ENCODE measurements at regions not wholly inside any gene's neighbourhood (a gene's known extent, or its start where the extent isn't known, plus 50 kb on each side); places are given as distances from the start of the nearest gene placed in this dataset.

- Mint-ChIP-seq H3K4me1 (no peaks in the 10 kb centered on the region), H3K36me3 (no peaks in the 10 kb centered on the region), H3K27me3 (no peaks in the 10 kb centered on the region), H3K9me3 (no peaks in the 10 kb centered on the region), H3K27ac (no peak overlapping the region), H3K4me3 (no peak overlapping the region)
- ChIA-PET POLR2A (interaction anchor here in 1 of 2 donors (0.6 kb wide), 1 partner anchor 181 kb away, joined by 4 read pairs; no protein-coding TSS in a partner anchor), CTCF (interaction anchor here in 1 of 2 donors (0.5 kb wide), 1 partner anchor 1698 kb away, joined by 3 read pairs; no protein-coding TSS in a partner anchor)
- no peaks in the 10 kb centered on the region for H3K36me3 ChIP-seq (ENCODE audit: control insufficient read depth in 2 of 2, extremely low read depth in 1 of 2, insufficient read depth in 1 of 2, low read length in 1 of 2)
- 100% methylated on average over 2 of the region's 8 CpGs for WGBS (ENCODE audit: insufficient coverage)
- H3K27ac ChIP-seq (ENCODE audit: low read length) = no peak overlapping the region
- ATAC-seq (replicated peaks in 1 of 4) (no peak), DNase-seq (no peak)
- H3K4me3 ChIP-seq (ENCODE audit: control insufficient read depth in 1 of 2, extremely low read depth in 1 of 2, low read length in 1 of 2) = no peak overlapping the region
- H3K27me3 ChIP-seq (replicated peaks in 1 of 2; ENCODE audit: control insufficient read depth in 2 of 2, extremely low read depth in 1 of 2, insufficient read depth in 2 of 2, low read length in 1 of 2) = no peaks in the 10 kb centered on the region
- H3K9me3 ChIP-seq = no peaks in the 10 kb centered on the region
- H3K4me1 ChIP-seq (ENCODE audit: control insufficient read depth in 1 of 2, extremely low read depth in 1 of 2, insufficient read depth in 2 of 2, low read length in 2 of 2) = no peaks in the 10 kb centered on the region
Observed at GRCh38 chr6:139497345-139497961, 123.0 kb upstream of the CITED2 start.

GRCh38 chr6:139496654-139497344 is 122.4 kb upstream of the CITED2 start:
- no peaks in the 10 kb centered on the region for H3K27me3 Mint-ChIP-seq
- DNase-seq = no peak
- H3K36me3 Mint-ChIP-seq = no peaks in the 10 kb centered on the region
- Histone ChIP-seq H3K4me3 (ENCODE audit: control insufficient read depth in 1 of 2, extremely low read depth in 1 of 2, low read length in 1 of 2) (no peak overlapping the region), H3K36me3 (ENCODE audit: control insufficient read depth in 2 of 2, extremely low read depth in 1 of 2, insufficient read depth in 1 of 2, low read length in 1 of 2) (no peaks in the 10 kb centered on the region), H3K27ac (ENCODE audit: low read length) (no peak overlapping the region), H3K27me3 (replicated peaks in 1 of 2; ENCODE audit: control insufficient read depth in 2 of 2, extremely low read depth in 1 of 2, insufficient read depth in 2 of 2, low read length in 1 of 2) (no peaks in the 10 kb centered on the region), H3K4me1 (ENCODE audit: control insufficient read depth in 1 of 2, extremely low read depth in 1 of 2, insufficient read depth in 2 of 2, low read length in 2 of 2) (no peaks in the 10 kb centered on the region), H3K9me3 (no peaks in the 10 kb centered on the region)
- POLR2A ChIA-PET = no interaction called here
- H3K27ac Mint-ChIP-seq = no peak overlapping the region
- no peaks in the 10 kb centered on the region for H3K4me1 Mint-ChIP-seq
- H3K9me3 Mint-ChIP-seq = no peaks in the 10 kb centered on the region
- 72% methylated on average over 3 of the region's 3 CpGs for WGBS (ENCODE audit: insufficient coverage)
- ATAC-seq (replicated peaks in 1 of 4) = no peak
- CTCF ChIA-PET = interaction anchor here in 1 of 2 donors (0.5 kb wide), 1 partner anchor 1699 kb away, joined by 3 read pairs; no protein-coding TSS in a partner anchor
- H3K4me3 Mint-ChIP-seq = no peak overlapping the region

GRCh38 chr6:139494376-139494990 is 120.0 kb upstream of the CITED2 start:
- WGBS (ENCODE audit: insufficient coverage) = 89% methylated on average over 4 of the region's 9 CpGs
- no peak for DNase-seq
- Mint-ChIP-seq H3K27me3 (no peaks in the 10 kb centered on the region), H3K27ac (no peak overlapping the region), H3K4me3 (no peak overlapping the region), H3K4me1 (peaks cover 6 to 11% (median 10%) of the 10 kb centered on the region in 3 donors), H3K36me3 (no peaks in the 10 kb centered on the region), H3K9me3 (no peaks in the 10 kb centered on the region)
- CTCF ChIA-PET = interaction anchor here in 1 of 2 donors (0.6 to 0.7 kb wide), 2 partner anchors 45 to 369 kb away, joined by 4 to 7 read pairs; no protein-coding TSS in a partner anchor
- Histone ChIP-seq H3K4me1 (ENCODE audit: control insufficient read depth in 1 of 2, extremely low read depth in 1 of 2, insufficient read depth in 2 of 2, low read length in 2 of 2) (no peaks in the 10 kb centered on the region), H3K9me3 (peaks cover 2% of the 10 kb centered on the region), H3K4me3 (ENCODE audit: control insufficient read depth in 1 of 2, extremely low read depth in 1 of 2, low read length in 1 of 2) (no peak overlapping the region), H3K27me3 (replicated peaks in 1 of 2; ENCODE audit: control insufficient read depth in 2 of 2, extremely low read depth in 1 of 2, insufficient read depth in 2 of 2, low read length in 1 of 2) (no peaks in the 10 kb centered on the region), H3K27ac (ENCODE audit: low read length) (no peak overlapping the region), H3K36me3 (ENCODE audit: control insufficient read depth in 2 of 2, extremely low read depth in 1 of 2, insufficient read depth in 1 of 2, low read length in 1 of 2) (no peaks in the 10 kb centered on the region)
- no peak for ATAC-seq (replicated peaks in 1 of 4)
- POLR2A ChIA-PET = interaction anchor here in 1 of 2 donors (0.6 kb wide), 1 partner anchor 86 kb away, joined by 4 read pairs; no protein-coding TSS in a partner anchor

DNA sequence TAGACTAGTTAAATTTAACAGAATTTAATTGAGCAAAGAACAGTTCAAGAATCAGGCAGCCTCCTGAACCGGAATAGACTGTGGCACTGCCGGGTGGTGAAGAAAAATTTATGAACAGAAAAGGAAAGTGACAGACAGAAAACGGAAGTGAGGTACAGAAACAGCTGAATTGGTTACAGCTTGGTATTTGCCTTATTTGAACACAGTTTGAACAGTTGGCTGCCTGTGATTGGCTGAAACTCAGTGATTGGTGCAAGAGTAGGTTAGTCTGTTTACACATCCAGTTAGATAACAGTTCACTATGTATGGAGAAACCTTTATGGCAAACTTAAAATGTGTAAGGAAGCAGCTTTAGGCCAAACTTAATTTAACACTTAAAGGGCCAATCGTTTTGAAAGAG is 116.0 kb upstream of the CITED2 start:
- Histone ChIP-seq H3K27ac (ENCODE audit: low read length) (no peak overlapping the region), H3K36me3 (ENCODE audit: control insufficient read depth in 2 of 2, extremely low read depth in 1 of 2, insufficient read depth in 1 of 2, low read length in 1 of 2) (no peaks in the 10 kb centered on the region), H3K9me3 (peaks cover 2% of the 10 kb centered on the region), H3K4me1 (ENCODE audit: control insufficient read depth in 1 of 2, extremely low read depth in 1 of 2, insufficient read depth in 2 of 2, low read length in 2 of 2) (no peaks in the 10 kb centered on the region), H3K4me3 (ENCODE audit: control insufficient read depth in 1 of 2, extremely low read depth in 1 of 2, low read length in 1 of 2) (no peak overlapping the region), H3K27me3 (replicated peaks in 1 of 2; ENCODE audit: control insufficient read depth in 2 of 2, extremely low read depth in 1 of 2, insufficient read depth in 2 of 2, low read length in 1 of 2) (no peaks in the 10 kb centered on the region)
- Mint-ChIP-seq H3K4me3 (no peak overlapping the region), H3K9me3 (no peaks in the 10 kb centered on the region), H3K36me3 (no peaks in the 10 kb centered on the region), H3K27ac (peak overlapping the region; percentile 36 to 76), H3K4me1 (peaks cover 6 to 11% (median 10%) of the 10 kb centered on the region in 3 donors), H3K27me3 (no peaks in the 10 kb centered on the region)
- ATAC-seq (replicated peaks in 1 of 4) = peak in 3 of 4 experiments; percentile 41 to 71 (median 67)
- POLR2A ChIA-PET = interaction anchor here in 1 of 2 donors (0.6 to 0.7 kb wide), 2 partner anchors 116 to 353 kb away, joined by 5 to 10 read pairs; partner anchors contain the start of gene CITED2
- CTCF ChIA-PET = no interaction called here
- peak in 29 of 35 experiments; percentile 0 to 58 (median 18) for DNase-seq
- 17% methylated on average over 3 of the region's 4 CpGs for WGBS (ENCODE audit: insufficient coverage)

- CTCF ChIA-PET = interaction anchor here (0.6 to 1.7 kb wide), 3 partner anchors 111 to 122 kb away, joined by 3 to 4 read pairs (median 4); no protein-coding TSS in a partner anchor
- Mint-ChIP-seq H3K4me3 (no peak overlapping the region), H3K27ac (no peak overlapping the region)
Observed at GRCh38 chr6:139486476-139486799, 112.0 kb upstream of the CITED2 start.

DNA sequence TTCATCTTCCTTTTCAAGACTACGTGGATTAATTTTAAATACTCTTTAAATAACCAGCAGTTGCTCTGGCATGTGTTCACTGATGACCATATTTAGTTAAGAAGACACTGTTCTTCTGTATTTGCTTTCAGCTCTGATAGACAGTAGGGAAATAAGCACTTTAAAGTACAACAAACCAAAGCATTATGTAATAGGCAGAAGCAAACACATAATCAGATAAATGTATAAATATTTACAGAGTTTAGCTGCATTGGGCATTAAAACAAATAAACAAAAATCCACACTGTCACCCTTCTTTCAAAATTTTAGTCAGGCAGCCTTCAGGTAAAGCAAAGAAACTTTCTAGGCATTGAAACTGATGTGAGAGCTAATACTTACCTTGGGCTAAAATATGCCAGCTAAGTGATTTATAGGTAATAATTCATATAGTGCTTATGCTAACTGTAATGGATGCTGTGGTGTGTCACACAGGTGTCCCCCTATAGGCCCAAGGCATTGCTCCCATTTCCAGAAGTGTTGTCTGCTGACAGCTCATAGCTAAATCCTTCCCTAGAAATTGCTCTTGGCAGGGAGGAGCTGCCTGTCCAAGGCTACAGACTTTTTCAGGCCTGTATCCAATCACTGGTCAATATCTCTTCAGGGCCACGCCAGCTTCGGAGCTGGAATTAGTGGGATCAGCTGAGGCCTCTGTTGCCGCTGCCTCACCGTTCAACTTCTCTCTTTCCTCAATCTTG is 111.5 kb upstream of the CITED2 start:
- Histone ChIP-seq H3K4me3 (ENCODE audit: control insufficient read depth in 1 of 2, extremely low read depth in 1 of 2, low read length in 1 of 2) (no peak overlapping the region), H3K9me3 (no peaks in the 10 kb centered on the region), H3K27me3 (replicated peaks in 1 of 2; ENCODE audit: control insufficient read depth in 2 of 2, extremely low read depth in 1 of 2, insufficient read depth in 2 of 2, low read length in 1 of 2) (no peaks in the 10 kb centered on the region), H3K4me1 (ENCODE audit: control insufficient read depth in 1 of 2, extremely low read depth in 1 of 2, insufficient read depth in 2 of 2, low read length in 2 of 2) (no peaks in the 10 kb centered on the region), H3K36me3 (ENCODE audit: control insufficient read depth in 2 of 2, extremely low read depth in 1 of 2, insufficient read depth in 1 of 2, low read length in 1 of 2) (no peaks in the 10 kb centered on the region), H3K27ac (ENCODE audit: low read length) (no peak overlapping the region)
- WGBS (ENCODE audit: insufficient coverage) = 100% methylated on average over 4 of the region's 5 CpGs
- DNase-seq (no peak), ATAC-seq (replicated peaks in 1 of 4) (no peak)
- ChIA-PET POLR2A (no interaction called here), CTCF (interaction anchor here in 1 of 2 donors (0.7 to 1.7 kb wide), 2 partner anchors 116 to 121 kb away, joined by 4 read pairs; no protein-coding TSS in a partner anchor)
- H3K4me3 Mint-ChIP-seq = no peak overlapping the region
- H3K27me3 Mint-ChIP-seq = peaks cover 0 to 3% of the 10 kb centered on the region in 2 donors
- H3K4me1 Mint-ChIP-seq = peaks cover 6 to 11% (median 10%) of the 10 kb centered on the region in 3 donors
- no peaks in the 10 kb centered on the region for H3K36me3 Mint-ChIP-seq
- no peak overlapping the region for H3K27ac Mint-ChIP-seq
- H3K9me3 Mint-ChIP-seq = no peaks in the 10 kb centered on the region

More at GRCh38 chr6:139486476-139486799, 112.0 kb upstream of the CITED2 start:
- no peak for DNase-seq
- Histone ChIP-seq H3K27ac (ENCODE audit: low read length) (no peak overlapping the region), H3K4me3 (ENCODE audit: control insufficient read depth in 1 of 2, extremely low read depth in 1 of 2, low read length in 1 of 2) (no peak overlapping the region), H3K4me1 (ENCODE audit: control insufficient read depth in 1 of 2, extremely low read depth in 1 of 2, insufficient read depth in 2 of 2, low read length in 2 of 2) (no peaks in the 10 kb centered on the region), H3K36me3 (ENCODE audit: control insufficient read depth in 2 of 2, extremely low read depth in 1 of 2, insufficient read depth in 1 of 2, low read length in 1 of 2) (no peaks in the 10 kb centered on the region), H3K9me3 (peaks cover 1% of the 10 kb centered on the region), H3K27me3 (replicated peaks in 1 of 2; ENCODE audit: control insufficient read depth in 2 of 2, extremely low read depth in 1 of 2, insufficient read depth in 2 of 2, low read length in 1 of 2) (no peaks in the 10 kb centered on the region)
- POLR2A ChIA-PET = no interaction called here
- Mint-ChIP-seq H3K27me3 (peaks cover 0 to 3% of the 10 kb centered on the region in 2 donors), H3K4me1 (peaks cover 6 to 11% (median 10%) of the 10 kb centered on the region in 3 donors), H3K36me3 (no peaks in the 10 kb centered on the region), H3K9me3 (no peaks in the 10 kb centered on the region)
- no peak for ATAC-seq (replicated peaks in 1 of 4)

All from T-cell (primary cell).